ENCODE measurements at regions not wholly inside any gene's neighbourhood (a gene's known extent, or its start where the extent isn't known, plus 50 kb on each side); places are given as distances from the start of the nearest gene placed in this dataset.

DNA sequence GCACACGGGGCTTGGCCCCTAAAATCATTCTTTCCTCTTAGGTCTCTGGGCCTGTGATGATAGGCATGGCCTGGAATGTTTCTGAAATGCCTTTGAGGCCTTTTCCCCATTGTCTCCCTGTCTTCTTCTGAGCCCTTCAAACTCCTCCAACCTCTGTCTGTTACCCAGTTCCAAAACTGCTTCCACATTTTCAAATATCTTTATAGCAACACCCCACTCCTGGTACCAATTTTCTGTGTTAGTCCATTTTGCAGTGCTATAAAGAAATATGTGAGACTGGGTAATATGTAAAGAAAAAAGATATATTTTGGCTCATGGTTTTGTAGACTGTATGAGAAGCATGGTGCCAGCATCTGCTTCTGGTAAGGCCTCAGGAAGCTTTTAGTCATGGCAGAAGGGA lies 158.8 kb downstream of the TM2D1 start:
- no peaks in the 10 kb centered on the region for H4K20me1 ChIP-seq (ENCODE audit: insufficient read depth, low read length)
- H3K36me3 ChIP-seq (ENCODE audit: insufficient read depth, low read length), result no peaks in the 10 kb centered on the region
- peaks cover 6% of the 10 kb centered on the region for H3K9me3 ChIP-seq (ENCODE audit: low read depth, low read length)
- DNase-seq (ENCODE audit: insufficient read length, low spot score, missing footprints), result no peak
- no peaks in the 10 kb centered on the region for H3K4me1 ChIP-seq (ENCODE audit: insufficient read depth, low read length)
- H3K79me2 ChIP-seq (ENCODE audit: insufficient read depth, low read length), result no peaks in the 10 kb centered on the region
- H3K27me3 ChIP-seq (ENCODE audit: insufficient read depth, low read length), result no peaks in the 10 kb centered on the region
- TF ChIP-seq, protein P1, sequence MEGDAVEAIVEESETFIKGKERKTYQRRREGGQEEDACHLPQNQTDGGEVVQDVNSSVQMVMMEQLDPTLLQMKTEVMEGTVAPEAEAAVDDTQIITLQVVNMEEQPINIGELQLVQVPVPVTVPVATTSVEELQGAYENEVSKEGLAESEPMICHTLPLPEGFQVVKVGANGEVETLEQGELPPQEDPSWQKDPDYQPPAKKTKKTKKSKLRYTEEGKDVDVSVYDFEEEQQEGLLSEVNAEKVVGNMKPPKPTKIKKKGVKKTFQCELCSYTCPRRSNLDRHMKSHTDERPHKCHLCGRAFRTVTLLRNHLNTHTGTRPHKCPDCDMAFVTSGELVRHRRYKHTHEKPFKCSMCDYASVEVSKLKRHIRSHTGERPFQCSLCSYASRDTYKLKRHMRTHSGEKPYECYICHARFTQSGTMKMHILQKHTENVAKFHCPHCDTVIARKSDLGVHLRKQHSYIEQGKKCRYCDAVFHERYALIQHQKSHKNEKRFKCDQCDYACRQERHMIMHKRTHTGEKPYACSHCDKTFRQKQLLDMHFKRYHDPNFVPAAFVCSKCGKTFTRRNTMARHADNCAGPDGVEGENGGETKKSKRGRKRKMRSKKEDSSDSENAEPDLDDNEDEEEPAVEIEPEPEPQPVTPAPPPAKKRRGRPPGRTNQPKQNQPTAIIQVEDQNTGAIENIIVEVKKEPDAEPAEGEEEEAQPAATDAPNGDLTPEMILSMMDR (IDR thresholded peaks at IDR 0.05; ENCODE audit: extremely low read depth, low read depth, low read length), result no peak
- no peak overlapping the region for H3K4me3 ChIP-seq (ENCODE audit: insufficient read depth, low read length)
- H2AFZ ChIP-seq (ENCODE audit: low read length), result no peak overlapping the region
- no peak overlapping the region for H3K4me2 ChIP-seq (ENCODE audit: insufficient read depth, low read length)
- no peak overlapping the region for H3K27ac ChIP-seq (ENCODE audit: low read depth, low read length)

DNA sequence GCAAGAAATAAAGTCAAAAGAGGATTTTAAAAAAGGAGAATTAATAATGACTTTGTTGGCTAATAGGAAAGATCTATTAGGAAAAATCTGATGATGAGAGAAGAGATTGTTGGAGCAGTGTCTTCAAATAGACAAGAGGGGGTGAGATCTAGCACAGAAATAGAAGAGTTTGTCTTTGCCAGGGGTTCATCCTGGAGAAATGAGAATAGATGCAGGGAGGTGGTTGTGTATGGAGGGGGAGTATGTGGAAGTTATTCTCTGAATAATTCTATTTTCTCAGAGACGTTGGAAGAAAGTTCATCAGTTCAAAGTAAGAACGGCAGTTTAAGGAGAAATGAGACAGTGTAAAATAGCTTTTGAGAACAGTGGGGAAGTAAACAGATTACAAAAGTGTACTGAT lies 161.3 kb downstream of the TM2D1 start:
- no peak overlapping the region for H3K27ac ChIP-seq (ENCODE audit: low read depth, low read length)
- DNase-seq (ENCODE audit: insufficient read length, low spot score, missing footprints), result no peak
- peaks cover 6% of the 10 kb centered on the region for H3K9me3 ChIP-seq (ENCODE audit: low read depth, low read length)
- H3K27me3 ChIP-seq (ENCODE audit: insufficient read depth, low read length), result no peaks in the 10 kb centered on the region
- H3K36me3 ChIP-seq (ENCODE audit: insufficient read depth, low read length), result no peaks in the 10 kb centered on the region
- no peaks in the 10 kb centered on the region for H4K20me1 ChIP-seq (ENCODE audit: insufficient read depth, low read length)
- no peaks in the 10 kb centered on the region for H3K4me1 ChIP-seq (ENCODE audit: insufficient read depth, low read length)
- H3K4me2 ChIP-seq (ENCODE audit: insufficient read depth, low read length), result no peak overlapping the region
- TF ChIP-seq, protein P1 (IDR thresholded peaks at IDR 0.05; ENCODE audit: extremely low read depth, low read depth, low read length), result no peak
- H3K4me3 ChIP-seq (ENCODE audit: insufficient read depth, low read length), result no peak overlapping the region
- no peak overlapping the region for H2AFZ ChIP-seq (ENCODE audit: low read length)
- no peaks in the 10 kb centered on the region for H3K79me2 ChIP-seq (ENCODE audit: insufficient read depth, low read length)

DNA sequence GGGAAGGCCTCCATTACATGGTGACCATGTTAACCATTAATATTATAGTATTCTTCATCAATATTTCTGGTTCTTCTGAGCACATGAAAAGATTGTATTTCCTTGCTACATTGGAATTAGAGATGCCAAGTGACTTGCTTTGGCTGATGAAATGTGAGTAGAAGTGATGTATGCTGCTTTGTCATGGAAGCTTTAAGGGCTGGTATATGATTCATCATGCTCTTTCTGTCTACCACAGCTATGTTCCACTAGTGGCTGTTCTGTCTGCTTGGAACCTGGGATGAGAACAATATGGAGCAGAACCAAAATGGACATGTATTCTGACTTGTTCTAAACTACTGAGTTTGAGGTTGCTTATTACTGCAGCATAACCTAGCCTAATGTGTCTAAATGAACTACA lies 163.3 kb downstream of the TM2D1 start:
- TF ChIP-seq, protein P1 (IDR thresholded peaks at IDR 0.05; ENCODE audit: extremely low read depth, low read depth, low read length), result no peak
- no peak overlapping the region for H3K27ac ChIP-seq (ENCODE audit: low read depth, low read length)
- no peaks in the 10 kb centered on the region for H3K79me2 ChIP-seq (ENCODE audit: insufficient read depth, low read length)
- no peaks in the 10 kb centered on the region for H4K20me1 ChIP-seq (ENCODE audit: insufficient read depth, low read length)
- no peak overlapping the region for H3K4me2 ChIP-seq (ENCODE audit: insufficient read depth, low read length)
- no peak for DNase-seq (ENCODE audit: insufficient read length, low spot score, missing footprints)
- H3K4me1 ChIP-seq (ENCODE audit: insufficient read depth, low read length), result no peaks in the 10 kb centered on the region
- H3K4me3 ChIP-seq (ENCODE audit: insufficient read depth, low read length), result no peak overlapping the region
- H2AFZ ChIP-seq (ENCODE audit: low read length), result no peak overlapping the region
- H3K27me3 ChIP-seq (ENCODE audit: insufficient read depth, low read length), result no peaks in the 10 kb centered on the region
- peaks cover 6% of the 10 kb centered on the region for H3K9me3 ChIP-seq (ENCODE audit: low read depth, low read length)
- H3K36me3 ChIP-seq (ENCODE audit: insufficient read depth, low read length), result no peaks in the 10 kb centered on the region

DNA sequence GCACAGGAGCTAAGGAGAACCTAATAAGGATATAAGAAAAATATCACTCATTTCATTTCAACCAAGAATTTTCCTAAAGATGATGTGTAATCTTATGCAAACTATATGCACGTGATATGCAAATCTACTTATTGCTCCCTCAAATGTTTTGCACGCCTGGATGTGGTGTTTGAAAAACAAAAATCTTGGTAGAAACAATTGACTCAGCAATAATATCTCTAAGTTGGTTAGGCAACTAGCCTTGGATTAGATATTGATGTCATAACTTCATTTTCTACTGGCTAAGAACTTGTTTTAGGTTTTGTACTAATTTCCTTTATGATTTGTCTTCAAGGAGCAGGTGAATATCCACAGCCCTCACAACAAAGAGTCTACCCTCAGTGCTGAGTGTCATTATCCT lies 164.6 kb downstream of the TM2D1 start:
- DNase-seq (ENCODE audit: insufficient read length, low spot score, missing footprints), result no peak
- Histone ChIP-seq H3K4me2 (ENCODE audit: insufficient read depth, low read length) (no peak overlapping the region), H3K27me3 (ENCODE audit: insufficient read depth, low read length) (no peaks in the 10 kb centered on the region), H3K79me2 (ENCODE audit: insufficient read depth, low read length) (no peaks in the 10 kb centered on the region), H3K36me3 (ENCODE audit: insufficient read depth, low read length) (no peaks in the 10 kb centered on the region), H2AFZ (ENCODE audit: low read length) (no peak overlapping the region), H4K20me1 (ENCODE audit: insufficient read depth, low read length) (no peaks in the 10 kb centered on the region), H3K9me3 (ENCODE audit: low read depth, low read length) (no peaks in the 10 kb centered on the region), H3K4me3 (ENCODE audit: insufficient read depth, low read length) (no peak overlapping the region), H3K27ac (ENCODE audit: low read depth, low read length) (no peak overlapping the region), H3K4me1 (ENCODE audit: insufficient read depth, low read length) (no peaks in the 10 kb centered on the region)
- TF ChIP-seq, protein P1 (IDR thresholded peaks at IDR 0.05; ENCODE audit: extremely low read depth, low read depth, low read length), result no peak
